ENCODE measurements at regions not wholly inside any gene's neighbourhood (a gene's known extent, or its start where the extent isn't known, plus 50 kb on each side); places are given as distances from the start of the nearest gene placed in this dataset.

GRCh38 chr7:115078851-115079250 is 157.0 kb downstream of the MDFIC start:
- Histone ChIP-seq H3K36me3 (ENCODE audit: control insufficient read depth, insufficient read depth, low read length) (no peaks in the 10 kb centered on the region), H3K27me3 (ENCODE audit: control insufficient read depth, insufficient read depth, low read length) (no peaks in the 10 kb centered on the region), H3K4me3 (ENCODE audit: low read depth, low read length) (no peak overlapping the region)
- DNase-seq (ENCODE audit: low read depth): no peak
- TF ChIP-seq CTCF (IDR thresholded peaks at IDR 0.05; ENCODE audit: insufficient read depth, low read length, poor library complexity, severe bottlenecking): no peak

DNA sequence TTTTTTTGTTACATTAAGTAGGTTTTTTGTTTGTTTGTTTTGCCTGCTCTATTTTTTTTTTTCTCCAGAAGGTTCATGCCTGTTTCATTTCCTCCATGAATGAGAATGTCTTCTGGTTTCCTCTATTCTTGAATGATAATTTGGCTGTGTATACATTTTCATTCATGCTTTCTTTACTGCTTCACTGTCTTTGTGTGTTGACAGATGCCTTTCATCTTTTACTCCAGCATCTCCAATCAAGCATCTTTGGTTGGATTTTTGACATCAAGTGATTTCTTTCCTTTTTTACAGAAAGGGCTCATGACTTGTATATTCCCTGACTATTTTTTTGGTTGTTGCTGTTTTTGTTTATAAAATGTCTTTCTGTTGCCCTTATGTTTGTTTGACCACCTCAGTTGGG is 156.5 kb downstream of the MDFIC start:
- Histone ChIP-seq H3K27me3 (ENCODE audit: control insufficient read depth, insufficient read depth, low read length) (no peaks in the 10 kb centered on the region), H3K36me3 (ENCODE audit: control insufficient read depth, insufficient read depth, low read length) (no peaks in the 10 kb centered on the region), H3K4me3 (ENCODE audit: low read depth, low read length) (no peak overlapping the region)
- no peak for TF ChIP-seq CTCF (IDR thresholded peaks at IDR 0.05; ENCODE audit: insufficient read depth, low read length, poor library complexity, severe bottlenecking)
- DNase-seq (ENCODE audit: low read depth): no peak

DNA sequence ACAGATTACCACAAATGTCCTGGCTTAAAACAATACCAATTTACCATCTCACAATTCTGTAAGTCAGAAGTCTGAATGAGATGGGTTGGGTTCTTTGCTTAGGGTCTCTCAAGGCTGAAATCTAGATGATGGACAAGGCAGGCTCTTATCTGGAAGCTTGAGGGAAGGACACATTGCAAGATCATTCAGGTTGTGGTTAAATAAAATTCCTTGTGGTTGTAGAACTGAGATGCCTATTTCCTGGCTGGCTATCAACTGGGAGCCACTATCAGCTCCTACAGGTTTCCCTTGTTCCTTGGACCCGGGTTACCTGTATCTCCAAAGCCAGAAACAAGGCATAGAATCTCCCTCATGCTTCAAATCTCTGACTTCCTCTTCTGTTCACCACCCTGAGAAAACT is 148.4 kb downstream of the MDFIC start:
- no peak for TF ChIP-seq CTCF (IDR thresholded peaks at IDR 0.05; ENCODE audit: insufficient read depth, low read length, poor library complexity, severe bottlenecking)
- DNase-seq (ENCODE audit: low read depth): no peak
- Histone ChIP-seq H3K27me3 (ENCODE audit: control insufficient read depth, insufficient read depth, low read length) (no peaks in the 10 kb centered on the region), H3K36me3 (ENCODE audit: control insufficient read depth, insufficient read depth, low read length) (no peaks in the 10 kb centered on the region), H3K4me3 (ENCODE audit: low read depth, low read length) (no peak overlapping the region)
